ENCODE measurements at regions not wholly inside any gene's neighbourhood (a gene's known extent, or its start where the extent isn't known, plus 50 kb on each side); places are given as distances from the start of the nearest gene placed in this dataset.

DNA sequence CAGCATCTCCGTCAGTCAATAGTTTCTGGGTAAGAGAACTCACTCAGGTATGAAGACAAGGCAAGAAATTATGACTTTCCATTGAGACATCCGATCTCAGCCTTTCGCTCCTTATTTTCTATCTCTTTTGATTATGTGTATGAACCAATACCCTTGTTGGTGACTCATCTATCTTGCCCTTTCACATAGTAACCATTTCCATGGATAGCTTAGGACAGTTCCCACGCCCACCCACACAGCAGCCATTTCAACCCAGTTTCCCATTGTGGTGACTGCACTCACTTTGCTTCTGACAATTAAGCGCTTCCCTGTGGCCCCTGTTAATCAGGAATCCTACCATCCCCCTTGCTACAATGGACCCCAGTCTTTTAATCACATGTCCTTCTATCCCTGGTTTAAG is 210.6 kb upstream of the ADGRL2 start:
- no peak overlapping the region for H3K4me3 ChIP-seq (ENCODE audit: low read depth, low read length)
- H3K36me3 ChIP-seq (ENCODE audit: control insufficient read depth, insufficient read depth, low read length), result no peaks in the 10 kb centered on the region
- H3K27me3 ChIP-seq (ENCODE audit: control insufficient read depth, insufficient read depth, low read length), result no peaks in the 10 kb centered on the region
- no peaks in the 10 kb centered on the region for H3K4me1 ChIP-seq (ENCODE audit: control insufficient read depth, insufficient read depth, low read length)
- H3K9ac ChIP-seq (ENCODE audit: low read depth, low read length), result no peak overlapping the region
- H3K9me3 ChIP-seq (ENCODE audit: control insufficient read depth, insufficient read depth, low read length), result no peaks in the 10 kb centered on the region

- no peak overlapping the region for H3K4me3 ChIP-seq (ENCODE audit: low read depth, low read length)
- no peak overlapping the region for H3K9ac ChIP-seq (ENCODE audit: low read depth, low read length)
- H3K9me3 ChIP-seq (ENCODE audit: control insufficient read depth, insufficient read depth, low read length), result no peaks in the 10 kb centered on the region
- no peaks in the 10 kb centered on the region for H3K27me3 ChIP-seq (ENCODE audit: control insufficient read depth, insufficient read depth, low read length)
- no peaks in the 10 kb centered on the region for H3K4me1 ChIP-seq (ENCODE audit: control insufficient read depth, insufficient read depth, low read length)
- H3K36me3 ChIP-seq (ENCODE audit: control insufficient read depth, insufficient read depth, low read length), result no peaks in the 10 kb centered on the region
Measured at GRCh38 chr1:81588149-81588548, 212.6 kb upstream of the ADGRL2 start.

GRCh38 chr1:81587426-81587825 is 213.3 kb upstream of the ADGRL2 start:
- H3K4me3 ChIP-seq (ENCODE audit: low read depth, low read length), result no peak overlapping the region
- no peaks in the 10 kb centered on the region for H3K9me3 ChIP-seq (ENCODE audit: control insufficient read depth, insufficient read depth, low read length)
- H3K4me1 ChIP-seq (ENCODE audit: control insufficient read depth, insufficient read depth, low read length), result no peaks in the 10 kb centered on the region
- H3K9ac ChIP-seq (ENCODE audit: low read depth, low read length), result no peak overlapping the region
- no peaks in the 10 kb centered on the region for H3K36me3 ChIP-seq (ENCODE audit: control insufficient read depth, insufficient read depth, low read length)
- no peaks in the 10 kb centered on the region for H3K27me3 ChIP-seq (ENCODE audit: control insufficient read depth, insufficient read depth, low read length)

GRCh38 chr1:81585371-81585770 is 215.4 kb upstream of the ADGRL2 start:
- no peak overlapping the region for H3K9ac ChIP-seq (ENCODE audit: low read depth, low read length)
- H3K4me1 ChIP-seq (ENCODE audit: control insufficient read depth, insufficient read depth, low read length), result no peaks in the 10 kb centered on the region
- no peaks in the 10 kb centered on the region for H3K9me3 ChIP-seq (ENCODE audit: control insufficient read depth, insufficient read depth, low read length)
- no peak overlapping the region for H3K4me3 ChIP-seq (ENCODE audit: low read depth, low read length)
- no peaks in the 10 kb centered on the region for H3K36me3 ChIP-seq (ENCODE audit: control insufficient read depth, insufficient read depth, low read length)
- no peaks in the 10 kb centered on the region for H3K27me3 ChIP-seq (ENCODE audit: control insufficient read depth, insufficient read depth, low read length)

DNA sequence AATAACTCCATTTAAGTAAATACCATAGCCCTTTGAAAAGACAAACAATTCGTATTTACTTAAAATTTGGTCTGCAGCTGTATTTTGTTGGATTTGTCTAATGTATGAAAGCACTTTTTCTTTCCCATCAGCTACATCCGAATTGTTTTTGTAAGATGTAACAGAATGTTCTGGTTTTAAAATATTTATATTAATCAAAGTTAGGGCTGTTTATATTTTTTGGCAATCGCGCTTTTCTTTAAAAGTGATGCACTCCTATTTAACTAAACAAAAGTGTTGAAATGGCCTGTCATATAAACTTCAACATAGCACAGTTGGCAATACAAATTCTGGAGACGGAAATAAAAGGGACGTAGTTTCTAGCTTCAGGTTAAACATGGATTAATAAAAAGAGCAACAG is 216.3 kb upstream of the ADGRL2 start:
- H3K9me3 ChIP-seq (ENCODE audit: control insufficient read depth, insufficient read depth, low read length), result no peaks in the 10 kb centered on the region
- no peak overlapping the region for H3K4me3 ChIP-seq (ENCODE audit: low read depth, low read length)
- H3K36me3 ChIP-seq (ENCODE audit: control insufficient read depth, insufficient read depth, low read length), result no peaks in the 10 kb centered on the region
- no peaks in the 10 kb centered on the region for H3K27me3 ChIP-seq (ENCODE audit: control insufficient read depth, insufficient read depth, low read length)
- H3K4me1 ChIP-seq (ENCODE audit: control insufficient read depth, insufficient read depth, low read length), result no peaks in the 10 kb centered on the region
- H3K9ac ChIP-seq (ENCODE audit: low read depth, low read length), result no peak overlapping the region

- H3K9me3 ChIP-seq (ENCODE audit: control insufficient read depth, insufficient read depth, low read length), result no peaks in the 10 kb centered on the region
- H3K4me3 ChIP-seq (ENCODE audit: low read depth, low read length), result no peak overlapping the region
- no peak overlapping the region for H3K9ac ChIP-seq (ENCODE audit: low read depth, low read length)
- no peaks in the 10 kb centered on the region for H3K36me3 ChIP-seq (ENCODE audit: control insufficient read depth, insufficient read depth, low read length)
- no peaks in the 10 kb centered on the region for H3K27me3 ChIP-seq (ENCODE audit: control insufficient read depth, insufficient read depth, low read length)
- no peaks in the 10 kb centered on the region for H3K4me1 ChIP-seq (ENCODE audit: control insufficient read depth, insufficient read depth, low read length)
Measured at GRCh38 chr1:81583878-81584277, 216.9 kb upstream of the ADGRL2 start.

DNA sequence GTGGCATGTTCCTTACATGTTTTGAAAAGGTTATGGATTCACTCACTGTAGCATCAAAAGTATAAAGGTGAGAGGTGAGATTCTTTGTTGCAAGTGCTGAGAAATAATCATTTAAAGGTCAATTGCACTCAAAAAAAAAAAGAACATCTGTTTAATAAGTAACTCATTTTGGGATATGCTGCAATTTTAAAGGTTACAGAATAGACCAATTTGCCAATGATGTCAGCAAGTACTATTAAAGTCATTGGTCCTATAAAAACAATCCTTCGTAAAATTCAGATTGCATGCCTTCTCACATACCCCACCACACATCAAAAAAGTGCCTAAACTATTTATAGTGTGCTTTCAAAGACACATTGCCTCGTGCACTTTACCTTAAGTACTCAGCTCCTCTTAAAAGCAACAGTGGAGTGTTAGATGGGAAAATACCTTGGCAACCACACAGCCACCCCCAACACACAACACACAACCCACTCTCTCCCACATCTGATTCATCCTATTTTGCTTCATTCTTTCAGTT is 218.2 kb upstream of the ADGRL2 start:
- no peaks in the 10 kb centered on the region for H3K36me3 ChIP-seq (ENCODE audit: control insufficient read depth, insufficient read depth, low read length)
- H3K4me3 ChIP-seq (ENCODE audit: low read depth, low read length), result no peak overlapping the region
- no peak overlapping the region for H3K9ac ChIP-seq (ENCODE audit: low read depth, low read length)
- H3K27me3 ChIP-seq (ENCODE audit: control insufficient read depth, insufficient read depth, low read length), result no peaks in the 10 kb centered on the region
- H3K4me1 ChIP-seq (ENCODE audit: control insufficient read depth, insufficient read depth, low read length), result no peaks in the 10 kb centered on the region
- H3K9me3 ChIP-seq (ENCODE audit: control insufficient read depth, insufficient read depth, low read length), result no peaks in the 10 kb centered on the region

DNA sequence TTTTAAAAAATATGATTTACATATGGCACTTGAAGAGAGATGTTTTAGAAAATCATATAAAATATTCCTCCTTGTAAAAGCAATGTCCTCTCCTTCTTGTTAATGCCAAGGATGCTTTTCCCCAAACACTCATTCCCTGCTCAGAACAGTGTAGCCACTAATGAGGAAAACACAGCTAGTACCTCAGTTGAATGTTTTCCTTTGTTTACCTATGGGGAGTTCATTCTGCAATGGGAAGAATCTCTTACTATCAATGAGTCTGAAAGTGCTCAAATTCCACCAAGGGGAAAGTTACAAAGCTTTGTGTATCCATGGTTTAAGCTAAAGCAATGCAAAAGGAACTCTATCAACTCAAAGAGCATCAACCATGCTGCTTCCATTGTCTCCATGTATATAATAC is 221.9 kb upstream of the ADGRL2 start:
- H3K9ac ChIP-seq (ENCODE audit: low read depth, low read length), result no peak overlapping the region

GRCh38 chr1:81577004-81577697 is 223.6 kb upstream of the ADGRL2 start:
- H3K4me1 ChIP-seq (ENCODE audit: control insufficient read depth, insufficient read depth, low read length), result peaks cover 7% of the 10 kb centered on the region
- no peak overlapping the region for H3K4me3 ChIP-seq (ENCODE audit: low read depth, low read length)
- no peak overlapping the region for H3K9ac ChIP-seq (ENCODE audit: low read depth, low read length)
- H3K27me3 ChIP-seq (ENCODE audit: control insufficient read depth, insufficient read depth, low read length), result no peaks in the 10 kb centered on the region
- H3K36me3 ChIP-seq (ENCODE audit: control insufficient read depth, insufficient read depth, low read length), result no peaks in the 10 kb centered on the region
- H3K9me3 ChIP-seq (ENCODE audit: control insufficient read depth, insufficient read depth, low read length), result no peaks in the 10 kb centered on the region

More for the DNA sequence above, 221.9 kb upstream of the ADGRL2 start:
- no peaks in the 10 kb centered on the region for H3K36me3 ChIP-seq (ENCODE audit: control insufficient read depth, insufficient read depth, low read length)
- H3K27me3 ChIP-seq (ENCODE audit: control insufficient read depth, insufficient read depth, low read length), result no peaks in the 10 kb centered on the region
- H3K4me1 ChIP-seq (ENCODE audit: control insufficient read depth, insufficient read depth, low read length), result peaks cover 7% of the 10 kb centered on the region
- no peaks in the 10 kb centered on the region for H3K9me3 ChIP-seq (ENCODE audit: control insufficient read depth, insufficient read depth, low read length)
- H3K4me3 ChIP-seq (ENCODE audit: low read depth, low read length), result no peak overlapping the region

DNA sequence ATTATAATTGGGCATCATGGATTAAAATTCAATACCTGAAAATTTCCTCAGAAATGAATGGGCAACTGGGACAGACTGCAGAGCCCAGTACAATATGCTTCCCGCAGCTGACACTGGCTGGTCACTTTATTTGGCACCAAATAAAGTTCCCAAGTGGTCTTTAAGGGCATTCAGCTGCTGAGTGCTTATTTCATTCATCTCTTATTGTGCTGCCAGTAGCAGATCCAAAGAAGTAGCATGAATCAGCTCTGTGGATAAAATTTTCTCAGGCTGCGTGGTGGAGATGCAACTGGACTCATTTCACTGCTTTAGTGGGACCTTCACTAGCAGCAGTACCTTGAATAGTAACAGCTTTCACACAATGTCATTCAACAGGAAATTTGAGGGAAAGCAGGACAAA is 226.3 kb upstream of the ADGRL2 start:
- Histone ChIP-seq H3K27me3 (ENCODE audit: control insufficient read depth, insufficient read depth, low read length) (no peaks in the 10 kb centered on the region), H3K9ac (ENCODE audit: low read depth, low read length) (no peak overlapping the region), H3K36me3 (ENCODE audit: control insufficient read depth, insufficient read depth, low read length) (no peaks in the 10 kb centered on the region), H3K4me3 (ENCODE audit: low read depth, low read length) (no peak overlapping the region), H3K4me1 (ENCODE audit: control insufficient read depth, insufficient read depth, low read length) (peaks cover 7% of the 10 kb centered on the region), H3K9me3 (ENCODE audit: control insufficient read depth, insufficient read depth, low read length) (no peaks in the 10 kb centered on the region)

DNA sequence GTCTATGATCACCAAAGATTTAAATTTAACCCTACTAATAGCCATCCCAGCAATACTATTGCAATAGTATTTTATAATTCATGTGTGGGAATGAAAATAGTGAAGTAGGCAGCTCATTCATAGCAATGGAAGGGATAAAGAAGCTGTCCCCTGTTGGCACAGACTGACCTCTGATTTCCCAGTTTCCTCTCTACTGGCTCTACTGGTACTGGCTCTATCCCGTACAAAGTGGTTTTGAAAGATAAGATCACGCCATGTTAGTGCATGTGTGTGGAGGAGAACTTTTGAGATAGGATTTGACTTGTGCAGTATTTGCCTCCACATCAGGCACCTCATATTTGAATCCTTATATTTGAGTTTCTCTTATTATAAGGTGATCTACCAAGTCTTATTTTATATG is 227.3 kb upstream of the ADGRL2 start:
- Histone ChIP-seq H3K4me3 (ENCODE audit: low read depth, low read length) (no peak overlapping the region), H3K9me3 (ENCODE audit: control insufficient read depth, insufficient read depth, low read length) (no peaks in the 10 kb centered on the region), H3K9ac (ENCODE audit: low read depth, low read length) (no peak overlapping the region), H3K27me3 (ENCODE audit: control insufficient read depth, insufficient read depth, low read length) (no peaks in the 10 kb centered on the region), H3K36me3 (ENCODE audit: control insufficient read depth, insufficient read depth, low read length) (no peaks in the 10 kb centered on the region), H3K4me1 (ENCODE audit: control insufficient read depth, insufficient read depth, low read length) (peaks cover 7% of the 10 kb centered on the region)

DNA sequence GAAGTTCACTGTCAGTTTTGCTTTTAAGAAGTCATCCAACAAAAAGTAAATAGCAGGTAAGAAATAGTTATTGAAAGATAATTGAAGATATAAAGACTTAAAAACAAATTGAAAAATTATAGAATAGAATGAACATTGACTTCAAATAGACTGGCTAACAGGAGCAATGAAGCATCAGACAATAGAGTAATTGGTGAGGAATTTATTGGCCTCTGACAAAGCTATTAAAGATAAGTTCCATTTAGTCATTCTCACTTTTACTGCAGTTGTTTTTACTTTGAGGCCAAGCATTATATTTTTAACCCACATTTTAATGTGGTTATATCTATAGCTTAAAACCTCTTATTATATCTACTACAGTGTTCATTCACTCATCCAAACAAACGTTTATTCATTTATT is 228.8 kb upstream of the ADGRL2 start:
- Histone ChIP-seq H3K9ac (ENCODE audit: low read depth, low read length) (no peak overlapping the region), H3K4me1 (ENCODE audit: control insufficient read depth, insufficient read depth, low read length) (peaks cover 7% of the 10 kb centered on the region), H3K9me3 (ENCODE audit: control insufficient read depth, insufficient read depth, low read length) (no peaks in the 10 kb centered on the region), H3K4me3 (ENCODE audit: low read depth, low read length) (no peak overlapping the region), H3K36me3 (ENCODE audit: control insufficient read depth, insufficient read depth, low read length) (no peaks in the 10 kb centered on the region), H3K27me3 (ENCODE audit: control insufficient read depth, insufficient read depth, low read length) (no peaks in the 10 kb centered on the region)

All from iPS-15b (cell line).